ENCODE measurements at regions not wholly inside any gene's neighbourhood (a gene's known extent, or its start where the extent isn't known, plus 50 kb on each side); places are given as distances from the start of the nearest gene placed in this dataset.

DNA sequence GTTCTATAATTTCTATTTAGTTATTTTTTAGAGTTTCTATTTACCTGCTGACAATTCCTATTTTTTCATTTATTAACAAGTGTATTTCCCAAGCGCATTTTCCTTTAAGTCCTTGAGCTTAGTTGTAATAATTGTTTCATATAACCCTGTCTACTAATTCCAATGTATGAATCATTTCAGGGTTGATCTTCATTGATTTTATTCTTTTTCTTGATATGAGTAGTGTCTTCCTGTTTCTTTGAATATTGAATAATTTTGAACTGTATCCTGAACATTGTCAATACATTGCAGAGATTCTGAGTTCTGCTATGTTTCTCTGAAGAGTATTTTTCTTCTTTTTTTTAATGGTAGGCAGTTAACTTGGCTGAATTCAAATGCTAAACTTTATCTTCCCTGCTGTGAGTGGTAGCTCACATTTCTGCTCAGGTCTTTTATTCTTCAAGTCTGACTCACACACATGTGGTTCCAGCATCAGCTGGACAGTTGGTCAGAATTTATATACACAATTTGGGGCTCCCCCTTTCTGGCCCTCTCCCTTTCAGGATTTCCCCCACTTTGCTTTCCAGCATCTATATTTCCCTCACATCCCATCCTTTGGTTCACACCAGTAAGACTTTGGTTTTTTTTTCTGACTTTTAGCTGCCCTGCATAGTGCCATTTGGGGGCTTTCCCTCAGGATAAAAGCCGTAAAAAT lies 54.4 kb upstream of the WDR26 start:
- TF ChIP-seq, protein P1, sequence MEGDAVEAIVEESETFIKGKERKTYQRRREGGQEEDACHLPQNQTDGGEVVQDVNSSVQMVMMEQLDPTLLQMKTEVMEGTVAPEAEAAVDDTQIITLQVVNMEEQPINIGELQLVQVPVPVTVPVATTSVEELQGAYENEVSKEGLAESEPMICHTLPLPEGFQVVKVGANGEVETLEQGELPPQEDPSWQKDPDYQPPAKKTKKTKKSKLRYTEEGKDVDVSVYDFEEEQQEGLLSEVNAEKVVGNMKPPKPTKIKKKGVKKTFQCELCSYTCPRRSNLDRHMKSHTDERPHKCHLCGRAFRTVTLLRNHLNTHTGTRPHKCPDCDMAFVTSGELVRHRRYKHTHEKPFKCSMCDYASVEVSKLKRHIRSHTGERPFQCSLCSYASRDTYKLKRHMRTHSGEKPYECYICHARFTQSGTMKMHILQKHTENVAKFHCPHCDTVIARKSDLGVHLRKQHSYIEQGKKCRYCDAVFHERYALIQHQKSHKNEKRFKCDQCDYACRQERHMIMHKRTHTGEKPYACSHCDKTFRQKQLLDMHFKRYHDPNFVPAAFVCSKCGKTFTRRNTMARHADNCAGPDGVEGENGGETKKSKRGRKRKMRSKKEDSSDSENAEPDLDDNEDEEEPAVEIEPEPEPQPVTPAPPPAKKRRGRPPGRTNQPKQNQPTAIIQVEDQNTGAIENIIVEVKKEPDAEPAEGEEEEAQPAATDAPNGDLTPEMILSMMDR (conservative IDR thresholded peaks at IDR 0.05; ENCODE audit: low read length): no peak
- no peak for TF ChIP-seq EZH2phosphoT487 (IDR thresholded peaks at IDR 0.05; ENCODE audit: borderline replicate concordance, low read depth, low read length)
